ENCODE measurements at regions not wholly inside any gene's neighbourhood (a gene's known extent, or its start where the extent isn't known, plus 50 kb on each side); places are given as distances from the start of the nearest gene placed in this dataset.
"Not testable (repeated sequence)": the region's sequence is repeated elsewhere in the genome, so short reads cannot be mapped to it uniquely, and the experiment has no call there.

- intact Hi-C loops (cut with DNase I): no loop called here
- no peak for DNase-seq
- no peak for ATAC-seq
These were observed 190.5 kb downstream of the BMP4 start for GRCh38 chr14:53766106-53766505.

- intact Hi-C loops (cut with DNase I): no loop called here
- DNase-seq (no peak), ATAC-seq (no peak)
These were observed 191.8 kb downstream of the BMP4 start for GRCh38 chr14:53764846-53765245.

DNA sequence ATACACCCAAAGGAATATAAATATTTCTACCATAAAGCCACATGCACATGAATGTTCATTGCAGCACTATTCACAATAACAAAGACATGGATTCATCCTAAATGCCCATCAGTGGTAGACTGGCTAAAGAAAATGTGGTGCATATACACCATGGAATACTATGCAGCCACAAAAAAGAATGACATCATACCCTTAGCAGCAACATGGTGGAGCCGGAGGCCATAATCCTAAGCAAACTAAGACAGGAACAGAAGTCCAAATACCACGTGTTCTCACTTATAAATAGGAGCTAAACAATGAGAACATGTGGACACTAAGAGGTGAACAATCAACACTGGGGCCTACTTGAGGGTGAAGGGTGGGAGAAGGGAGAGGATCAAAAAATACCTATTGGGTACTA, 198.5 kb downstream of the BMP4 start:
- DNase-seq (no peak), ATAC-seq (no peak)
- intact Hi-C loops (cut with DNase I): no loop called here

GRCh38 chr14:53757732-53758131, 198.9 kb downstream of the BMP4 start:
- ATAC-seq (no peak), DNase-seq (no peak)
- intact Hi-C loops (cut with DNase I): no loop called here

GRCh38 chr14:53751650-53752049, 205.0 kb downstream of the BMP4 start:
- ATAC-seq (no peak), DNase-seq (no peak)
- intact Hi-C loops (cut with DNase I): no loop called here

DNA sequence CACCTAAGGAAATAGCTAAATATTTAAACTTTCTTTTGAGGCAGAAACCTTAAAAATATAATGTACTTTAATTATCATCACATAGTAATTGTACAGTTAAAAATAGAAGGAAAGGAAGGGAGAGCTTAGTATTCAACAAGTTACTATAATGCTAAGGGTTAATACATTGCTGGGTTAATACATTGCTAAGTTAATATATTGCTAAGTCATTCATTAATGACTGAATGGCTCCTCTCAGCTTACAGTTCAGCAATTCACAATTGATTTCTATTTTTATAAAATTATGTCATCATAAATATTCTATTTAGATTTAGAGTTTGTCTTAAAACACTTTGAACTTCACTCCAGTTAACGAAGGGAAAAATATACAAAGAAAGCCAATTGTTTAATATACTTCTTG, 207.9 kb downstream of the BMP4 start:
- DNase-seq (no peak), ATAC-seq (no peak)
- intact Hi-C loops (cut with DNase I): no loop called here

- ATAC-seq (no peak), DNase-seq (no peak)
- intact Hi-C loops (cut with DNase I): no loop called here
These were observed 211.8 kb downstream of the BMP4 start for GRCh38 chr14:53744857-53745256.

DNA sequence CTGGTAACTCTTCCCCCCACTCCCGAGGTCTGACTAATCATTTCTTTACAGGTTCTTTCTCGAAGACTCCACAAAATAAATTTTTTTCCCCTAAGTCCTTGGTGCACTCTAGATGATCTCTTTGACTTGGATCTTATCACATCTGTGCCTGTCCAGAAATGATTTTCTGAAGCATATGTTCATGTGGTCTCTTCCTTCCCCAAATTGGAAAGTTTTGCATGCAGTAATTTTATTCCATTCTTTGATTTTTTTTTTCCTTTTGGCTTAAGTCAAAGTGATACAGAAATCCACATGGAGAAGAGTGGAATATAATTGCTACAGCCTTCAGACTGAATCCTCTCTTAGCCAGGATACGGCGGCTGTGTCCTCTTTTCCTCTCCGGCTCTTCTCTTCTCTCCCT, 213.3 kb downstream of the BMP4 start:
- intact Hi-C loops (cut with DNase I): no loop called here
- ATAC-seq: no peak

GRCh38 chr14:53742233-53742620, 214.4 kb downstream of the BMP4 start:
- intact Hi-C loops (cut with DNase I): no loop called here
- DNase-seq (no peak), ATAC-seq (no peak)

More for the DNA sequence above, 213.3 kb downstream of the BMP4 start:
- no peak for DNase-seq

- ATAC-seq (no peak), DNase-seq (no peak)
- intact Hi-C loops (cut with DNase I): no loop called here
These were observed 215.0 kb downstream of the BMP4 start for GRCh38 chr14:53741479-53742232.

GRCh38 chr14:53740570-53740969, 216.1 kb downstream of the BMP4 start:
- intact Hi-C loops (cut with DNase I): no loop called here
- DNase-seq: no peak
- no peak for ATAC-seq

- ATAC-seq (no peak), DNase-seq (no peak)
- intact Hi-C loops (cut with DNase I): no loop called here
These were observed 220.7 kb downstream of the BMP4 start for GRCh38 chr14:53735916-53736315.

DNA sequence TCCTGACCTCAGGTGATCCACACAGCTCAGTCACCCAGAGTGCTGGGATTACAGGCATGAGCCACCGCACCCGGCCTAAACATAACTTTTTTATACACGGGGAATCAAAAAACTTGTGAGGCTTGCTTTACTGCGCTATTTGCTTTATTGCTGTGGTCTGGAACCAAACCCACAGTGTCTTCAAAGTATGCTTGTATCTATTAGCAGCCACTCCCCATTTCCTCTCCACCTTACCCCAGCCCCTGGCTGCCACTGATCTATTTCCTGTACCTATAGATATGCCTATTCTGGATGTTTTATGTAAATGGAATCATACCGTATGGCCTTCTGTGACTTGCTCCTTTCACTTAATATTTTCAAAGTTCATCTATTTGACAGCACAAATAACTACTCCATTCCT, 233.4 kb downstream of the BMP4 start:
- ATAC-seq (no peak), DNase-seq (no peak)
- intact Hi-C loops (cut with DNase I): no loop called here

- DNase-seq (no peak), ATAC-seq (no peak)
- intact Hi-C loops (cut with DNase I): no loop called here
These were observed 237.1 kb downstream of the BMP4 start for GRCh38 chr14:53719536-53719935.

DNA sequence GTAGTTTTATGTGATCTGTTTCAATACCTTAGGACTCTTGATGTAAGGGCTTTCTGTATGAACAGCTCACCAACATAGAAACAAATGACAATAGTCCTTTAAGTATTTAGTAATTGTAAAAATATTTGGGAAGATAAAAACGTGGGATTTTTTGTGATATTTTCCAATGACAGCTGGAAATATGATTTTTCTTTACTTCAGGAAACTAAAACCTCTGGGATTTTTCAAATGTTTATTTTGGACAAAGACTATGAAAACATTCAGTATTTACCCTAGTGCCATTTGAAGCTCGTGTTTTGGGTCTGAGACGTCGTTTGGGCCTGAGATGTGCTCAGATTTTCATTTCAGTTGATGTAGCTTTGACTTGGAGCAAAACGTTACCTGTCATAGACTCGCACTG, 240.0 kb downstream of the BMP4 start:
- ATAC-seq (peak in 1 of 2 donors; percentile 5), DNase-seq (no peak)
- intact Hi-C loops (cut with DNase I): no loop called here

- DNase-seq (no peak), ATAC-seq (peak; percentile 67 to 93)
- intact Hi-C loops (cut with DNase I): no loop called here
These were observed 241.4 kb downstream of the BMP4 start for GRCh38 chr14:53715193-53715721.

- DNase-seq: no peak
- peak in 1 of 2 donors; percentile 80 for ATAC-seq
- intact Hi-C loops (cut with DNase I): no loop called here
These were observed 242.0 kb downstream of the BMP4 start for GRCh38 chr14:53714495-53715192.

DNA sequence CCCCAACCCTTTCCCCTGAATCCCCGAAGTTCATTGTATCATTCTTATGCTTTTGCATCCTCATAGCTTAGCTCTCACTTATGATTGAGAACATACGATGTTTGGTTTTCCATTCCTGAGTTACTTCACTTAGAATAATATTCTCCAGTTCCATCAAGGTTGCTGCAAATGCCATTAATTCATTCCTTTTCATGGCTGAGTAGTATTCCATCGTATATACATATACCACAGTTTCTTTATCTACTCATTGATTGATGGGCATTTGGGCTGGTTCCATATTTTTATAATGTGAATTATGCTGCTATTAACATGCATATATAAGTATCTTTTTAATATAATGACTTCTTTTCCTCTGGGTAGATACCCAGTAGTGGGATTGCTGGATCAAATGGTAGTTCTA, 243.7 kb downstream of the BMP4 start:
- intact Hi-C loops (cut with DNase I); ATAC-seq; DNase-seq: not testable (repeated sequence)

- DNase-seq (no peak), ATAC-seq (no peak)
- intact Hi-C loops (cut with DNase I): no loop called here
These were observed 245.4 kb downstream of the BMP4 start for GRCh38 chr14:53711205-53711604.

DNA sequence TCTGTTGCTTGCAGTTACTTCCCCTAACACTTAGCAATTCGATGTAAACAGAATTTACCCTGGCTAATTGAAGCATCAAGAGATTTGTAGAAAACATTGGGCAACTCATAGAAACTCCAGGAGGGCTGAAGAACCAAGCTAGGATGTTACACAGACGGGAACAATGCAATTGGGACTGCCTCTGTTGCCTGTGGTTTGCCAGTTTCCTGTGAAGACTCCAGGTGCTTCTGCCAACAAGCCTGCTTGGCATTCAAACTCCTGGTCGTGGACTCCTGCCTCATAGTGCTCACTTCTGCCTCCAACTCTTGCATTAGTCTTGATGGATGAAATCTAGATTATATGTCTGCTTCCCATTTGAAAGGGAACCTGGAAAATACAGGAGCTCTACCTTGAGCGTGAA, 246.0 kb downstream of the BMP4 start:
- DNase-seq: no peak
- no peak for ATAC-seq
- intact Hi-C loops (cut with DNase I): no loop called here

GRCh38 chr14:53709381-53709780, 247.2 kb downstream of the BMP4 start:
- ATAC-seq: no peak
- no peak for DNase-seq
- intact Hi-C loops (cut with DNase I): no loop called here
